ENCODE measurements at regions not wholly inside any gene's neighbourhood (a gene's known extent, or its start where the extent isn't known, plus 50 kb on each side); places are given as distances from the start of the nearest gene placed in this dataset.

DNA sequence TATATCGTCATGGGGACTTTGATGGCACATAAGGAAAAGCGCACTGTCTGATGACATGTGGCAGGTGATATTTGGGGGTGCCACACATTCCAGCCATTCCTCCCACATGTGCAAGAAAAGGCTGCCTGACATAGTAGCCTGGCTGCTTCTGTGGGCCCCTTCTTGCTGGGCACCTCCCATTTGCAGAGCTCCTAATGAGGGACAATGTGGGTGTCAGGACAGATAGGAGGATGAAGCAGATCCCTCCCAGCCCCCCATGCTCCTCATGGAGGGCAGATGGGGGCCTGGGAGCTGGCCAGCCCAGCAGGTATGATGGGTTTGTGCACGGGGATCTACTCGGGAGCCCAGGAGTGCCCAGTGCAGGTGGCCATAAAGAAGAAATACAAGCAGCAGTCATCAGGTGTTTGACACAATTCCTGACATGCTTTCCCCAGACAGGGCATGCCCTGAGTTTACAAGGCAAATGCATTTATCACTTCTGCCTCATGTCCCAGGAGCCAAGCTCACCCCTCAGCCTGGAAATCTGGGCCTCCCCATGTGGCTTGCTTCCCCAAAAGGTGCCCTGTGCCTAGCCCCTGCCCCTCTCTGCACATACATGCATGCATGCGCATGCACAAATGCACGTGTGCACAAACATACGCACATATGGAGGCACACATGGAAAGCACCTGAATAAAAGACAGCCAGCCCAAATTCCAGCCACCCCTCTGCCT, 260.6 kb upstream of the RPL38 start:
- no peak overlapping the region for H3K4me3 ChIP-seq
- H3K27me3 ChIP-seq (replicated peaks), result peaks cover 5% of the 10 kb centered on the region; the same call in 1 of the 2 replicates
- no peaks in the 10 kb centered on the region for H3K36me3 ChIP-seq
- DNase-seq (ENCODE audit: low read depth in 1 of 2, low spot score in 2 of 2), result no peak
- no peaks in the 10 kb centered on the region for H3K9me3 ChIP-seq (replicated peaks)
- H3K4me1 ChIP-seq (replicated peaks), result no peaks in the 10 kb centered on the region
- H3K27ac ChIP-seq, result no peak overlapping the region

DNA sequence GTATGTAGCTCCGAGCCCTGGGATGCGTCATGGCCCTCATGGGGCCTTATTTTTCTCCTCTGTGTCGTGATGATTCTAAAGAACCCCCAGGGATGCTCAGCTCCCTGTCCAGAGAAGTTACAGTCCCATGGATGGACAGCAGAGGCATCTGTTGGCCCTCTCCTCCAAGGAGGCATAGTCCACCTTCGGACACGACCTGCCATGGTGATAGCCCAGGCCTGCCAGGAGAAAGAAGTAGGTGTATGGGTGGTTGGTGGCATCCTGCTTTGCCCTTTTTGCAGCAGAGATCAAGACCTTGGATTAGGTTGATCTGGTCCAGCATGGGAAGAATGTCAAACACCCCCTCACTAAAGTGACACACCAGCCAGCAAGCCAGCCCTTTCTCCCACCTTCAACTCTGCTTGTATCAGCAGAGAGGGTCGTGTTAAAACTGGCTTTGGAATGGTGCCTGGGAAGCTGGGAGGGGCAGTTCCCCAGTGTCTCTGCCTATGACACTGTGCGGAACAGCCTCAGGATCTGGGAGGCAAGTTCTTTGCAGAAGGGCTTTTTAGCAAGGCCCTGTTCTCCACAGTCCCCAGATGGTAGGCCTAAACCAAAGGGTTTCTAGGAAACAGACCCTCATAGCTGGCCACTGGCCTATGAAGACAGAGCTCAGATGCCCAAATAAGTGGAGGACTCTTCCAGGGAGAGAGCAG, 259.9 kb upstream of the RPL38 start:
- Histone ChIP-seq H3K36me3 (no peaks in the 10 kb centered on the region), H3K4me3 (no peak overlapping the region), H3K9me3 (replicated peaks) (no peaks in the 10 kb centered on the region), H3K27ac (no peak overlapping the region), H3K4me1 (replicated peaks) (no peaks in the 10 kb centered on the region), H3K27me3 (replicated peaks) (peaks cover 3% of the 10 kb centered on the region; the same call in 1 of the 2 replicates)
- no peak for DNase-seq (ENCODE audit: low read depth in 1 of 2, low spot score in 2 of 2)

DNA sequence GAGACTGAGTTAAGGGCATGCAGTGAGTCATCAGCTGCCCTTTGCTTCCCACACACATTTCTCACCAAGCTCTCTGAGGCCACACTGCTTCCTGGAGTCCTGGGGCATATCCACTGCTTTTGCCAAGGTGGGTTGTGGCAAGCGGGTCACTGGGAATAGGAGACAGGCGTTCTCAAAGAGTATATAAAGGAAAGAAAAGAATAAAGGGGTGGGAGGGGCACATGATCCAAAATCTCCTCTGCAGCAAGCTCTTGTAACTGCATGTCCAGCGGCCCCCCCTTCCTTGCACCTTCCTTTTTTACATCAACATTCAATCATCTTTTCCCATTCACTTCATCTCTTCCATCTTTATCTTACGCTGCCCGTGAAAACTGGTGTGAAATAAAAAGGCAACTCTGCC, 259.1 kb upstream of the RPL38 start:
- no peaks in the 10 kb centered on the region for H3K36me3 ChIP-seq

GRCh38 chr17:73947281-73947965, 256.1 kb upstream of the RPL38 start:
- H3K27me3 ChIP-seq (replicated peaks), result peaks cover 17% of the 10 kb centered on the region
- H3K27ac ChIP-seq, result no peak overlapping the region
- DNase-seq (ENCODE audit: low read depth in 1 of 2, low spot score in 2 of 2), result peak in 1 of 2 experiments; percentile 39
- H3K4me1 ChIP-seq (replicated peaks), result no peaks in the 10 kb centered on the region
- H3K4me3 ChIP-seq, result no peak overlapping the region
- no peaks in the 10 kb centered on the region for H3K9me3 ChIP-seq (replicated peaks)
- no peaks in the 10 kb centered on the region for H3K36me3 ChIP-seq

More for the DNA sequence above, 259.1 kb upstream of the RPL38 start:
- no peak for DNase-seq (ENCODE audit: low read depth in 1 of 2, low spot score in 2 of 2)
- Histone ChIP-seq H3K27ac (no peak overlapping the region), H3K4me1 (replicated peaks) (no peaks in the 10 kb centered on the region), H3K27me3 (replicated peaks) (peaks cover 3% of the 10 kb centered on the region; the same call in 1 of the 2 replicates), H3K4me3 (no peak overlapping the region), H3K9me3 (replicated peaks) (no peaks in the 10 kb centered on the region)

DNA sequence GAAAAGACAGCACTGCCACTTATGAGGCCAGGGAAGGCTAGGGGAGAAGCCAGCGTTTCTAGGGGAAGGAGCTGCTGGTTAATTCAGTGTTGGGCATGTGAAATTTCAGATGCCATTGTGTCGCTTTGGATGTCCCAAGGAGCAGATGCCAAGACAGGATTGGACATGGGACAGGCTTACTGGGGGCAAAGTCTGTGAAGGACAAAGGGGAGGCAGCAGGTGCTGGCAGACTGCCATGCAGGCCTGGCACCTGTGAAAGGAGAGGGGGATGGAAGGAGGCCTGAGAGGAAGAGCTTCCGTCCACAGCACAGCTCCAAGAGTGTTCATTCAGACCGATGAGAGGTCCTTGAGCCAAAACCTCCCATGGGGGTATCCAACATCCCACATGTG, 255.5 kb upstream of the RPL38 start:
- no peaks in the 10 kb centered on the region for H3K36me3 ChIP-seq
- no peaks in the 10 kb centered on the region for H3K9me3 ChIP-seq (replicated peaks)
- H3K4me3 ChIP-seq, result no peak overlapping the region
- peaks cover 22% of the 10 kb centered on the region for H3K27me3 ChIP-seq (replicated peaks)
- H3K27ac ChIP-seq, result no peak overlapping the region
- no peaks in the 10 kb centered on the region for H3K4me1 ChIP-seq (replicated peaks)
- peak in 1 of 2 experiments; percentile 37 for DNase-seq (ENCODE audit: low read depth in 1 of 2, low spot score in 2 of 2)

DNA sequence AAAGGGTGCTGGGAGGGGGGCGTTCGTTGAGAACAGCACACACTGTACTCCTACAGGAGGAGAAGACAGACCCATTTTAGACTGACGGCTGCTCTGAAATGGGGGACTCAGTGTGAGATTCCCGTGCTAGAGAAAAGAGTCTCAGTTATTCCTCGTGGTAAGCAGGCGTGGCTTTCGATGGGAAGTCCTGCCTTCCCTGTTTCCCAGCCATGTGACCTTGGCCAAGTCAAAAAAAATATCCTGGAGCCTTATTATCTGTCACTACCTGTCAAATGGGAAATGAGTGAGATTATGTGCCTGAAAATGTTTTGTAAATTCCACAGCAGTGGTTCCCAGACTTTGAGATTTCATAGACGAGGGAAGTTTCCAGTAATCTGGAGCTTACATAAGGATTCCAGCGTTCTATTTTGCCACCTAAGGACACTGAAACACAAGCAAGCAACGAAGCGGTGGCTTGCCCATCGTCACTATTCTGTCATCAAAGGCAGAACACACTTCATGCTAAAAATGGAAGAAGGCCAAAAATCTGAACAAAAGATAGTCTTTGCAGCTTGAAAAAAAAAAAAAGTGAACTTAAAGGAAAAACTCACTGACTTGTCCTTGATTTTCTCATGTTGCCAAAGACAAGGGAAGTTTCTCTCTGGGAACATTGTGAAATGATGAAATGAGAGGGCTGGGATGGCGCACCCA, 253.4 kb upstream of the RPL38 start:
- no peaks in the 10 kb centered on the region for H3K9me3 ChIP-seq (replicated peaks)
- H3K27me3 ChIP-seq (replicated peaks), result peaks cover 30% of the 10 kb centered on the region
- no peaks in the 10 kb centered on the region for H3K4me1 ChIP-seq (replicated peaks)
- no peak for DNase-seq (ENCODE audit: low read depth in 1 of 2, low spot score in 2 of 2)
- H3K36me3 ChIP-seq, result no peaks in the 10 kb centered on the region
- H3K27ac ChIP-seq, result no peak overlapping the region
- no peak overlapping the region for H3K4me3 ChIP-seq

DNA sequence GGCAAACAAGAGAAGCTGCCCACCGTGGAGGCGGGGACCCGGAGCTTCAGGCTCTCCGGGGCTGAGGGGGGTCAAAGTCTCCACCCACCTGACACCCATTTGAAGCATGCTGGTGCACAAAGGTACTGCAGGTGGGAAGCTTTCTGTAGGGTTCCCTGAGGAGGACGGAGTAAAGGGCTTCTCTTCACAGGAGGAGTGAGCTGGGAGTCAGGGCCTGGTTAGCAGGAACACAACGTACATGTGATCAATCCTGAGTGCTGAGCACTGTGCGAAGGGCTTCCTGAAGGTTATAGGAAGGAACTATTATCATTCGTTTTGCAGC, 252.9 kb upstream of the RPL38 start:
- DNase-seq (ENCODE audit: low read depth in 1 of 2, low spot score in 2 of 2), result peak in 1 of 2 experiments; percentile 34
- H3K27ac ChIP-seq, result no peak overlapping the region
- no peaks in the 10 kb centered on the region for H3K9me3 ChIP-seq (replicated peaks)
- no peaks in the 10 kb centered on the region for H3K4me1 ChIP-seq (replicated peaks)
- no peak overlapping the region for H3K4me3 ChIP-seq
- H3K27me3 ChIP-seq (replicated peaks), result peaks cover 30% of the 10 kb centered on the region
- no peaks in the 10 kb centered on the region for H3K36me3 ChIP-seq

GRCh38 chr17:73952082-73952479, 251.4 kb upstream of the RPL38 start:
- Histone ChIP-seq H3K36me3 (no peaks in the 10 kb centered on the region), H3K27ac (no peak overlapping the region), H3K27me3 (replicated peaks) (peaks cover 30% of the 10 kb centered on the region), H3K4me1 (replicated peaks) (no peaks in the 10 kb centered on the region), H3K4me3 (no peak overlapping the region), H3K9me3 (replicated peaks) (no peaks in the 10 kb centered on the region)
- no peak for DNase-seq (ENCODE audit: low read depth in 1 of 2, low spot score in 2 of 2)

GRCh38 chr17:73952480-73953205, 250.8 kb upstream of the RPL38 start:
- Histone ChIP-seq H3K4me3 (no peak overlapping the region), H3K27me3 (replicated peaks) (peaks cover 32% of the 10 kb centered on the region), H3K9me3 (replicated peaks) (no peaks in the 10 kb centered on the region), H3K27ac (no peak overlapping the region), H3K36me3 (no peaks in the 10 kb centered on the region), H3K4me1 (replicated peaks) (no peaks in the 10 kb centered on the region)
- DNase-seq (ENCODE audit: low read depth in 1 of 2, low spot score in 2 of 2), result no peak

GRCh38 chr17:73953206-73954033, 250.1 kb upstream of the RPL38 start:
- Histone ChIP-seq H3K27ac (no peak overlapping the region), H3K9me3 (replicated peaks) (no peaks in the 10 kb centered on the region), H3K36me3 (no peaks in the 10 kb centered on the region), H3K27me3 (replicated peaks) (peaks cover 35% of the 10 kb centered on the region), H3K4me1 (replicated peaks) (no peaks in the 10 kb centered on the region), H3K4me3 (no peak overlapping the region)
- DNase-seq (ENCODE audit: low read depth in 1 of 2, low spot score in 2 of 2), result no peak

DNA sequence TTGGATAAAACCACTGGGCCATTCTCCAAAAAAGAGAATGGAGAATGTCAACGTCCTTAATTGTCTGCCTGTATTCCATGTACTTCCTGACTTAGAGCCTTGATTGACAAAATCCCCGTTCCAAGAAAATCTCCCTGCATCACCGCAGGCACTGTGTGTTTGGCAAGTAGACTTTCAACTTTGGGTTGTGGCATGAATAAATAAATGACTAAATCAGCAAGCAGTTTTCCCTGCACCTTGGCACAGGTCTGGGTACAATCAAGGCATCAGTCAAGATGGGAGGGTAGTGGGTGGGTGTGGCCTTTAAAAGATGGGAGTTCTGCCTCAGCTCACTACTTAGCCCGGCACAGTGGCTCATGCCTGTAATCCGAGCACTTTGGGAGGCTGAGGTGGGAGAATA, 248.5 kb upstream of the RPL38 start:
- no peaks in the 10 kb centered on the region for H3K9me3 ChIP-seq (replicated peaks)
- no peaks in the 10 kb centered on the region for H3K36me3 ChIP-seq
- peaks cover 35% of the 10 kb centered on the region for H3K27me3 ChIP-seq (replicated peaks)
- H3K4me1 ChIP-seq (replicated peaks), result no peaks in the 10 kb centered on the region
- no peak for DNase-seq (ENCODE audit: low read depth in 1 of 2, low spot score in 2 of 2)
- H3K4me3 ChIP-seq, result no peak overlapping the region
- H3K27ac ChIP-seq, result no peak overlapping the region

DNA sequence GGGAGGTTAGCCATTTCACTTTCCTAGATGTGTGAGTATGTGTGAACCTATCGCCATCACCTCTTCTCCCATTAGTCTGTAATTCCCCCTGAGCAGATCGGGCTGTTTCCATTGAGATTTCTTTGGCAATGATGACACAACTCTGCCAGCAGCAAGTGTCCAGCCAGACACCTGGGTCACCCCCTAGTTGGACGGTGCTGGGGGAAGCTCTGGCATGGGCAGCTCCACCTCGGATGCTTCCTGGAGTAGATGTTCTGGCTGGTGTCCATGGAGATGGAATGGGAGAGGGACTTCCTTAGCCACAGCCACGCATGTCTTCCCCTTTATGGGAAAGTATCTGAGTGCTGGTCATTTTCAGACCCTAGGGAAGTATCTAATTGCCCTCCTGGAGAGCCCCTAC, 247.9 kb upstream of the RPL38 start:
- no peak for DNase-seq (ENCODE audit: low read depth in 1 of 2, low spot score in 2 of 2)
- Histone ChIP-seq H3K9me3 (replicated peaks) (no peaks in the 10 kb centered on the region), H3K27me3 (replicated peaks) (peaks cover 29% of the 10 kb centered on the region), H3K4me1 (replicated peaks) (no peaks in the 10 kb centered on the region), H3K36me3 (no peaks in the 10 kb centered on the region), H3K27ac (no peak overlapping the region), H3K4me3 (no peak overlapping the region)

GRCh38 chr17:73956169-73956568, 247.3 kb upstream of the RPL38 start:
- no peak overlapping the region for H3K4me3 ChIP-seq
- H3K36me3 ChIP-seq, result no peaks in the 10 kb centered on the region
- no peaks in the 10 kb centered on the region for H3K9me3 ChIP-seq (replicated peaks)
- peaks cover 29% of the 10 kb centered on the region for H3K27me3 ChIP-seq (replicated peaks)
- no peaks in the 10 kb centered on the region for H3K4me1 ChIP-seq (replicated peaks)
- H3K27ac ChIP-seq, result no peak overlapping the region
- DNase-seq (ENCODE audit: low read depth in 1 of 2, low spot score in 2 of 2), result no peak
